ENCODE measurements at regions not wholly inside any gene's neighbourhood (a gene's known extent, or its start where the extent isn't known, plus 50 kb on each side); places are given as distances from the start of the nearest gene placed in this dataset.

DNA sequence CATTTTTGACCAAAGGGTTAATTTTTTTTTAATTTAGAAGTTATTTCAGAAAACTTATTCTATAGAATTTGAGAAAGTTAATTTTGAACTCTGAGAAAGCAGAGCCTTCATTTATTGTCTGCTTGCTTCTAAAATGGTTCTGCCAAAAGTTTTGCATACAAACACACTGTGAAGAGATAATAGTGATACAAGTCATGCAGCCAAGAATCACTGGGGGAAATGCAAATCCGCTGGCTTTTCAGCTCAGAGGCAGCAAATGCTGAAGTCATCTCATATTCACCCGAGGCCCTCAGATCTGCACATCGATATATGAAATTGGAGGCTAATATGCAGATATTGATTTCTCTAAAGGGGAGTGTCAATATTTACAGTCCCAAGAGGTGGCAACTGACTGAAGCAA lies 186.2 kb downstream of the KIT start:
- TF ChIP-seq, protein P1, sequence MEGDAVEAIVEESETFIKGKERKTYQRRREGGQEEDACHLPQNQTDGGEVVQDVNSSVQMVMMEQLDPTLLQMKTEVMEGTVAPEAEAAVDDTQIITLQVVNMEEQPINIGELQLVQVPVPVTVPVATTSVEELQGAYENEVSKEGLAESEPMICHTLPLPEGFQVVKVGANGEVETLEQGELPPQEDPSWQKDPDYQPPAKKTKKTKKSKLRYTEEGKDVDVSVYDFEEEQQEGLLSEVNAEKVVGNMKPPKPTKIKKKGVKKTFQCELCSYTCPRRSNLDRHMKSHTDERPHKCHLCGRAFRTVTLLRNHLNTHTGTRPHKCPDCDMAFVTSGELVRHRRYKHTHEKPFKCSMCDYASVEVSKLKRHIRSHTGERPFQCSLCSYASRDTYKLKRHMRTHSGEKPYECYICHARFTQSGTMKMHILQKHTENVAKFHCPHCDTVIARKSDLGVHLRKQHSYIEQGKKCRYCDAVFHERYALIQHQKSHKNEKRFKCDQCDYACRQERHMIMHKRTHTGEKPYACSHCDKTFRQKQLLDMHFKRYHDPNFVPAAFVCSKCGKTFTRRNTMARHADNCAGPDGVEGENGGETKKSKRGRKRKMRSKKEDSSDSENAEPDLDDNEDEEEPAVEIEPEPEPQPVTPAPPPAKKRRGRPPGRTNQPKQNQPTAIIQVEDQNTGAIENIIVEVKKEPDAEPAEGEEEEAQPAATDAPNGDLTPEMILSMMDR (IDR thresholded peaks at IDR 0.05; ENCODE audit: low read length) = no peak
- Histone ChIP-seq H3K4me3 (ENCODE audit: low read depth, low read length, poor library complexity, severe bottlenecking) (no peak overlapping the region), H3K9me2 (ENCODE audit: low read depth, low read length) (no peaks in the 10 kb centered on the region), H3K4me2 (ENCODE audit: low read length) (no peak overlapping the region), H3K4me1 (ENCODE audit: insufficient read depth, low read length, severe bottlenecking) (no peaks in the 10 kb centered on the region), H3F3A (ENCODE audit: insufficient read depth, low read length) (no peaks in the 10 kb centered on the region), H2AFZ (ENCODE audit: low read length) (no peak overlapping the region), H3K9me3 (ENCODE audit: low read length) (no peaks in the 10 kb centered on the region), H3K27ac (ENCODE audit: low read depth, low read length, poor library complexity, severe bottlenecking) (no peak overlapping the region), H4K20me1 (ENCODE audit: insufficient read depth, low read length) (no peaks in the 10 kb centered on the region), H3K27me3 (ENCODE audit: insufficient read depth, low read length) (no peaks in the 10 kb centered on the region), H3K36me3 (ENCODE audit: insufficient read depth, low read length) (no peaks in the 10 kb centered on the region), H3K9ac (ENCODE audit: low read length) (no peak overlapping the region), H3K79me2 (ENCODE audit: insufficient read depth, low read length) (no peaks in the 10 kb centered on the region)

DNA sequence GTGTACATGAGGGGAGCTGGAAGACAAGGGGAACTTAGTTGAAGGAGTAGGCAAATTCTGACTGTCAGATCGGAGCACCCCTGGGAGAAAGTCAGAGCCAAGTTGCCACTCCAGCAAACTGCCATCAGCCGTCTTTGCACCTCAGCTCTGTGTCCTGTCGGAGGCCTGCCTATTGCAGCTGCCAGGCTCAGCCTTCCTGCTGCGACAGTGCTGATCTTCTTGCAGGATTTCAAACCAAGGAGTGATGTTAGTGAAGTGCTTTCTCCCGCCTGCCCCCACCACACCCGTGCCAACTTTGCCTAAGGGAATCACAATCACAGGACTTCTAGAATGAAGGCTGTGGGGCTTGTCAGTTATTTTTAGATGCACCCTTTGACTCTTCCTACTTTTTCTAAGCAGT lies 185.3 kb downstream of the KIT start:
- no peaks in the 10 kb centered on the region for H3K9me3 ChIP-seq (ENCODE audit: low read length)
- H3K4me2 ChIP-seq (ENCODE audit: low read length) = no peak overlapping the region
- H3K9me2 ChIP-seq (ENCODE audit: low read depth, low read length) = no peaks in the 10 kb centered on the region
- H2AFZ ChIP-seq (ENCODE audit: low read length) = no peak overlapping the region
- no peak overlapping the region for H3K27ac ChIP-seq (ENCODE audit: low read depth, low read length, poor library complexity, severe bottlenecking)
- H3K4me1 ChIP-seq (ENCODE audit: insufficient read depth, low read length, severe bottlenecking) = no peaks in the 10 kb centered on the region
- TF ChIP-seq, protein P1 (IDR thresholded peaks at IDR 0.05; ENCODE audit: low read length) = no peak
- TF ChIP-seq EZH2 (IDR thresholded peaks at IDR 0.05; ENCODE audit: borderline replicate concordance, low read length) = no peak
- no peaks in the 10 kb centered on the region for H3K27me3 ChIP-seq (ENCODE audit: insufficient read depth, low read length)
- H3F3A ChIP-seq (ENCODE audit: insufficient read depth, low read length) = no peaks in the 10 kb centered on the region
- H3K79me2 ChIP-seq (ENCODE audit: insufficient read depth, low read length) = no peaks in the 10 kb centered on the region
- H4K20me1 ChIP-seq (ENCODE audit: insufficient read depth, low read length) = no peaks in the 10 kb centered on the region
- no peaks in the 10 kb centered on the region for H3K36me3 ChIP-seq (ENCODE audit: insufficient read depth, low read length)
- no peak overlapping the region for H3K4me3 ChIP-seq (ENCODE audit: low read depth, low read length, poor library complexity, severe bottlenecking)
- no peak overlapping the region for H3K9ac ChIP-seq (ENCODE audit: low read length)

DNA sequence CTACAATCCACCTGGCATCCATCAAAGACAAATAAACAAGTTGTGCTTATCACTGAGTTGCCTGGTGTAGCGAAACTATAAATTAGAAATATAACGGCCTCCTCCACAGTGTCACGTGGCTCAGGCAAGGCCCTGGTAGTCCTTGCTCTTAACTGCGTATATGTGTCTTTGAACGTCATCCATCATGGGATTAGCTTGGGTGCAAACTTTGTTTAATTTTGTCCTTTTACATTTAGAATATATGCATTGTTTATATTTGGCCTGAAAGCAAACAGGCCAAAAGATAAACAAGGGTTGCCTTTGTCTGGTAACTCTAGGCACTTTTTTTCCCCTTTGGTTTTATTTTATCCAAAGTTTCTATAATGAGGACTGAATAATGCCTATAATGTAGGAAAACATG lies 184.9 kb downstream of the KIT start:
- Histone ChIP-seq H3K36me3 (ENCODE audit: insufficient read depth, low read length) (no peaks in the 10 kb centered on the region), H3K4me1 (ENCODE audit: insufficient read depth, low read length, severe bottlenecking) (no peaks in the 10 kb centered on the region), H3F3A (ENCODE audit: insufficient read depth, low read length) (no peaks in the 10 kb centered on the region), H3K4me2 (ENCODE audit: low read length) (no peak overlapping the region), H3K79me2 (ENCODE audit: insufficient read depth, low read length) (no peaks in the 10 kb centered on the region), H4K20me1 (ENCODE audit: insufficient read depth, low read length) (no peaks in the 10 kb centered on the region), H3K4me3 (ENCODE audit: low read depth, low read length, poor library complexity, severe bottlenecking) (no peak overlapping the region), H3K9me2 (ENCODE audit: low read depth, low read length) (no peaks in the 10 kb centered on the region), H3K27me3 (ENCODE audit: insufficient read depth, low read length) (no peaks in the 10 kb centered on the region), H2AFZ (ENCODE audit: low read length) (no peak overlapping the region), H3K27ac (ENCODE audit: low read depth, low read length, poor library complexity, severe bottlenecking) (no peak overlapping the region), H3K9me3 (ENCODE audit: low read length) (no peaks in the 10 kb centered on the region), H3K9ac (ENCODE audit: low read length) (no peak overlapping the region)
- no peak for TF ChIP-seq EZH2 (IDR thresholded peaks at IDR 0.05; ENCODE audit: borderline replicate concordance, low read length)
- TF ChIP-seq, protein P1 (IDR thresholded peaks at IDR 0.05; ENCODE audit: low read length) = no peak
